GM12892 (cell line): ENCODE measurements at regions not wholly inside any gene's neighbourhood (a gene's known extent, or its start where the extent isn't known, plus 50 kb on each side); places are given as distances from the start of the nearest gene placed in this dataset.
A peak's percentile ranks its signal among the peaks of the same experiment; 100 is the strongest.
"Not testable (repeated sequence)": the region's sequence is repeated elsewhere in the genome, so short reads cannot be mapped to it uniquely, and the experiment has no call there.

Experiments
- DNase-seq: peaks from one replicate; pipeline ENCODE4 v3.0.0; 2011; ENCODE audit not compliant: insufficient read length
- FAIRE-seq: peaks from 2 replicates; lab custom pipeline; 2011; peaks lifted over from hg19 to GRCh38; lab: Jason Lieb, UNC
- POLR2A ChIP-seq: IDR thresholded peaks from 2 replicates; pipeline ENCODE4 v1.6.1; 2011; ENCODE audit warnings: low read depth, low read length, control low read depth
- POLR2AphosphoS5 ChIP-seq: IDR thresholded peaks from 2 replicates; pipeline ENCODE4 v1.6.1; 2011; ENCODE audit warnings: low read depth, low read length, control low read depth
- TAF1 ChIP-seq: IDR thresholded peaks from 2 replicates; pipeline ENCODE4 v1.6.1; 2011; ENCODE audit warnings: low read depth, mild to moderate bottlenecking, control low read depth, low read length, borderline replicate concordance

DNA sequence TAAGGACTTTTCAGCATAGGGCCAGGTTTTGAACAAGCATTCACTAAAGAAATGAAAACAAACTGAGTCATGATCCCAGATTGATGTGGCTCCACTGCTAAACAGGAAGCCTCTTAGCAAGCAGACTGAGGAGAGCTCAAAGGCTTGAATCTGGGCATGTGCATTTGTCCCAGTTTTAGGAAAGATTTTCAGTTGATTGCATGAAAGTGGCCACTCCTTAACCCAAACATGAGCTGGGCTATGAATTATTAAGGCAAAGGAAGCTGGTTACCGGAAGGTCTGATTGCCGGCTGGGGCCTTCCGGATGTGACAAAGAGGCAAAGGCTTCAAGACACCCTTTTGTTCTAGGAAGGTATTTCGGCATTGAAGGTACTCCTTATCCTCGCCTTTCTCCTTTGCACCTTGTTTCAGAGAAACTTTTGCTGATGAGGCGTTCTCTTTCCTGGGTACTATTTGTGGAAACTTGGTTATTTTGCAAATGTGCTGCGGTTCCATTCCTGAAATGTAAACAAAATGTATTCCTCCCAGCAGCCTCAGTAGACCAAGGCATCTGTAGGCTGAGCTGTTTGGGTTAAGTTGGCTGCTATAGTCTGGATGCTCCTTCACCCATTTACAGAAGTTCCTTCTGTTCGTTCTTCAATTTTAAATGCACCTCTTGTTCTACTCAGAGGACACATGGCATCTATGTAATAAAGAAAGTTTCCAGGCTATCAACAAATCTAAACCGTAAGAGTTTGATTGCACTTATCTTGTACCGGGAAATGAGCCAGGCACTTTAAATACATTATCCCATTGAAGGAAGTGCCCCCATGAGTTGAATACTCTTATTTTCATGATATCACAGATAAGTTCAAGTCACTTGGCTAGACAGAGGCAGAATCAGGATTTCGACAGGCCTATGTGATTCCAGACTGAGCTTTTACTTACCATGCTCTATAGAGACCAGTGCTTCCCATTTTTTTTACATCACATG lies 115.6 kb upstream of the METAP2 start:
- no peak for FAIRE-seq
- DNase-seq: no peak
- TF ChIP-seq POLR2A (no peak), POLR2AphosphoS5 (no peak), TAF1 (no peak)

- DNase-seq: no peak
- no peak for TF ChIP-seq TAF1
- no peak for TF ChIP-seq POLR2A
- no peak for TF ChIP-seq POLR2AphosphoS5
- no peak for FAIRE-seq
These were observed 108.0 kb upstream of the METAP2 start for GRCh38 chr12:95365912-95366311.

- TF ChIP-seq POLR2A: no peak
- TF ChIP-seq TAF1: no peak
- no peak for TF ChIP-seq POLR2AphosphoS5
- no peak for DNase-seq
- no peak for FAIRE-seq
These were observed 105.0 kb upstream of the METAP2 start for GRCh38 chr12:95368931-95369330.

DNA sequence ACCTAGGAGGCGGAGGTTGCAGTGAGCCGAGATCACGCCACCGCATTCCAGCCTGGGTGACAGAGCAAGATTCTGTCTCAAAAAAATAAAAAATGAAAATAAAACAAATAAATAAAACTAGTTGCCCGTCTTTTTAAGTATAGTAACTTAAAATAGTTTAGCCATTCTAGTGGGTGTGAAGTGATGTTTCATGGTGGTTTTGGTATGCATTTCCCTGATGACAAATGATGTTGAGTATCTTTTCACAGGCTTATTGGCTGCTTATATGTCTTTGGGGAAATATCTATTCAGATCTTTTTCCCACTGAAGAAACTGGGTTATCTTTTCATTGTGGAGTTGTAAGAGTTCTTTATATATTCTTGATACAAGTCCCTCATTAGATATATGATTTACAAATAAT lies 102.4 kb upstream of the METAP2 start:
- no peak for TF ChIP-seq POLR2AphosphoS5
- TF ChIP-seq POLR2A: no peak
- TF ChIP-seq TAF1: no peak
- DNase-seq (no peak), FAIRE-seq (no peak)

GRCh38 chr12:95379481-95379880 lies 94.5 kb upstream of the METAP2 start:
- not testable (repeated sequence) for DNase-seq, FAIRE-seq

GRCh38 chr12:95380334-95380733 lies 93.6 kb upstream of the METAP2 start:
- DNase-seq, FAIRE-seq: not testable (repeated sequence)

GRCh38 chr12:95380997-95381786 lies 92.8 kb upstream of the METAP2 start:
- TF ChIP-seq TAF1: no peak
- no peak for TF ChIP-seq POLR2A
- TF ChIP-seq POLR2AphosphoS5: no peak
- DNase-seq (no peak), FAIRE-seq (no peak)

DNA sequence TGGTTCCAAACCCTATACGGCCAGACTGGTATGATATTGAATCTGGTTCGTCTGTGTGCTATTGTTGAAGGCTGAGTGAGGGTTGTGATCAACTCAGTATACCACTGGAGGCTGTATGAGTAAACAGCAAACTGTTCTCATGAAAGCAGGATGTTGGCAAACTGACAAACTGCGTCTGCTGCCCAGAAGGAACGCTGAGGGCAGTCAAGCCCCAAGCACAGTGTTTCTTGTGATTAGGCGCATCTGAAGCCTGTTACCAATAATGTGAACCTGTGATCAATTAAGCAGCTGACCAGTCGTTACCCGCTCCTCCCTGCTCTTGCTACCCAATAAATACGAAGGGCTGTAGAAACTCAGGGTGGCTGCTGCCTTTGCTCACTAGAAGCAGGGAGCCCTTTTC lies 90.0 kb upstream of the METAP2 start:
- DNase-seq, FAIRE-seq: not testable (repeated sequence)

- no peak for TF ChIP-seq POLR2A
- no peak for TF ChIP-seq POLR2AphosphoS5
- TF ChIP-seq TAF1: no peak
- DNase-seq (no peak), FAIRE-seq (no peak)
These were observed 89.2 kb upstream of the METAP2 start for GRCh38 chr12:95384785-95385184.

- TF ChIP-seq POLR2AphosphoS5: no peak
- no peak for TF ChIP-seq POLR2A
- TF ChIP-seq TAF1: no peak
- DNase-seq (no peak), FAIRE-seq (no peak)
These were observed 88.5 kb upstream of the METAP2 start for GRCh38 chr12:95385246-95386035.

DNA sequence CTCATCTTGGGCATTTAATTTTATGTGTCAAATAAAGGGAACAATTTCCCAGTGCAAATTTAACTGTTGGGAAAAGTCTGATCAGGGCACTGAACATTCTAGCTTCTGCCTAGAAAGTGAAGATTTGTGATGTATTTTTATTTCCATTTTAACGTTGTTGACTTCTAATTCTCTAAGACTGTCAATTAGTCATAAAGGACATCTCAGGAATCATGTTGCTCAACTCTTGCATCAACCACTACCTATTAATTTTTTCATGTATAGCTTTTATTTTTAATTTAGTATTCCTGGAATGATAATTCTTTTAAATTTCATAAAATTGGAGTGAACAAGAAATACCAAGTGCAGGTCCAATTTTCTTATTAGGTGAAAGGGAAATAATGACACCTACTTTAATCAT lies 87.9 kb upstream of the METAP2 start:
- DNase-seq (no peak), FAIRE-seq (no peak)
- TF ChIP-seq POLR2A (no peak), TAF1 (no peak), POLR2AphosphoS5 (no peak)

DNA sequence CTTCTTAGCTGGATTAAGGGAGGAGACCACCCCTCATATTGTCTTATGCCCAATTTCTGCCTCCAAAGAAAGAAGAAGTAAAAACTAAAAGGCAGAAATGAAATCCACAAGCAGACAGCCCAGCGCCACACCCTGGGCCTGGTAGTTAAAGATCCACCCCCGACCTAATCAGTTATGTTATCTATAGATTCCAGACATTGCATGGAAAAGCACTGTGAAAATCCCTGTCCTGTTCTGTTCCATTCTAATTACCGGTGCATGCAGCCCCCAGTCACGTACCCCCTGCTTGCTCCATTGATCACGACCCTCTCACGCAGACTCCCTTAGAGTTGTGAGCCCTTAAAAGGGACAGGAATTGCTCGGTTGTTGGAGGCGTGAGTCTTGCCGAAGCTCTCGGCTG lies 85.7 kb upstream of the METAP2 start:
- not testable (repeated sequence) for FAIRE-seq, DNase-seq

DNA sequence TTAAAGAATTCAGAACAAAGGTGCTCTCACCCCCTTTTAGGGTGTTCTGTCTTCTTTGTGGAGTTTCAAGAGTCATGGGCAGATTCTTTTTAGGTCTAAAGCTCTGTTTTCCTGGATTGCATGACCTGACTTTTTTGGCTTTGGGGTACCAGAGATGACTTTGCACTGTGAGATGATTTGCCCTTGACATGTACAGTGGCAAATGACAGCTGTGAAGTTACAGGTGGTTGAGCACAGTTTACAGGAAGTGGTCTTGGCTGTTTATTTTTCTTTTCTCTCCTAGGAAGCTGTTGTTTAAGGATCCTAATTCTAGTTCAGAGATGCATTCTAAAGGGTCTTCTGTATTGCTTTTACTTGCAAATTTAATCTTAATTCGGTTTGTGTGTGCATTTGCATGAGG lies 83.8 kb upstream of the METAP2 start:
- FAIRE-seq (peak; percentile 36), DNase-seq (no peak)
- TF ChIP-seq TAF1: no peak
- TF ChIP-seq POLR2AphosphoS5: no peak
- TF ChIP-seq POLR2A: no peak
